HepG2 (cell line): ENCODE measurements at regions not wholly inside any gene's neighbourhood (a gene's known extent, or its start where the extent isn't known, plus 50 kb on each side); places are given as distances from the start of the nearest gene placed in this dataset.

Source experiments
- ATAC-seq: fragments of 200-7000 bp; cut with Tn5 transposase; 3 replicates; pipeline ENCODE4 v1.9.1; 2020; ENCODE audit warnings: mild to moderate bottlenecking, moderate library complexity
- BruUV-seq: library from RNA; stranded (reverse); fragments of 400-500 nt; replicated peaks from 2 replicates; lab custom pipeline; 2021; lab: Mats Ljungman, UMichigan
- CTCF ChIA-PET: fragments of 300-600 bp; formaldehyde crosslinking; extraction: SDS; loops from one replicate; lab custom pipeline; 2021; ENCODE audit warnings: low total read pairs, inconsistent platforms, low intra/inter-chr PET ratio; lab: Yijun Ruan, JAX
- POLR2A ChIA-PET: fragments of 350-600 bp; sonication (Branson Sonifier 250); formaldehyde crosslinking; loops from one replicate; lab custom pipeline; 2020; ENCODE audit warnings: antibody characterized with exemption, inconsistent platforms; lab: Yijun Ruan, JAX
- DNase-seq: peaks from one replicate; pipeline ENCODE4 v3.0.0-alpha.2; 2015; ENCODE audit warnings: low spot score
- FAIRE-seq: peaks from 3 replicates; lab custom pipeline; 2011; peaks lifted over from hg19 to GRCh38; lab: Jason Lieb, UNC
- H2AFZ ChIP-seq: one replicate; pipeline ENCODE4 v1.6.1; 2011; ENCODE audit warnings: low read length, inconsistent platforms
- H3K27ac ChIP-seq: fragments of 300-600 bp; 3 replicates; pipeline ENCODE4 v1.8.0; 2011; ENCODE audit warnings: mixed run types, mild to moderate bottlenecking, mixed read lengths, low read length, inconsistent platforms; ENCODE audit not compliant: insufficient read depth; ENCODE audit errors: extremely low read length
- H3K27me3 ChIP-seq, 2 experiments: fragments of 200-600 bp in 1 of 2; 2 replicates in 1 of 2; 3 replicates in 1 of 2; pipeline versions ENCODE4 v1.6.0 to v1.8.0; 2011; ENCODE audit warnings: low read length in 2 of 2, mild to moderate bottlenecking in 2 of 2, moderate library complexity in 2 of 2, inconsistent platforms in 1 of 2; ENCODE audit not compliant: insufficient read depth in 2 of 2, control insufficient read depth in 1 of 2
- H3K36me3 ChIP-seq, 2 experiments: fragments of 200-600 bp in 1 of 2; replicated peaks in 1 of 2; 2 replicates in 1 of 2; 3 replicates in 1 of 2; pipeline versions ENCODE4 v1.5.1 to v1.8.0; 2011; ENCODE audit warnings: low read length in 2 of 2, inconsistent platforms in 1 of 2; ENCODE audit not compliant: insufficient read depth in 2 of 2, control insufficient read depth in 1 of 2
- H3K4me1 ChIP-seq: 2 replicates; pipeline ENCODE4 v1.5.1; 2012; ENCODE audit warnings: low read length, inconsistent platforms; ENCODE audit not compliant: insufficient read depth
- H3K4me2 ChIP-seq: 2 replicates; pipeline ENCODE4 v1.6.0; 2011; ENCODE audit warnings: low read depth, low read length, inconsistent platforms
- H3K4me3 ChIP-seq, 3 experiments: fragments of 200-600 bp in 1 of 3; sonication (generic), shearing (Covaris generic) in 1 of 3; replicated peaks in 1 of 3; 2 replicates each; pipeline ENCODE4 v1.5.1; 2011 to 2016; ENCODE audit warnings: low read length in 3 of 3, inconsistent platforms in 2 of 3, low read depth in 2 of 3, mild to moderate bottlenecking in 2 of 3, control low read depth in 1 of 3, mixed read lengths in 1 of 3; ENCODE audit not compliant: insufficient read depth in 1 of 3
- H3K79me2 ChIP-seq: one replicate; pipeline ENCODE4 v1.6.1; 2011; ENCODE audit warnings: low read length, inconsistent platforms; ENCODE audit not compliant: insufficient read depth
- H3K9ac ChIP-seq: 2 replicates; pipeline ENCODE4 v1.6.0; 2011; ENCODE audit warnings: mild to moderate bottlenecking, low read depth, low read length, inconsistent platforms; ENCODE audit not compliant: insufficient read depth
- H3K9me3 ChIP-seq: 2 replicates; pipeline ENCODE4 v1.5.1; 2012; ENCODE audit warnings: mild to moderate bottlenecking, low read length
- H4K20me1 ChIP-seq: 2 replicates; pipeline ENCODE4 v1.6.0; 2011; ENCODE audit warnings: inconsistent platforms, mild to moderate bottlenecking, low read length, moderate library complexity; ENCODE audit not compliant: insufficient read depth
- AHDC1 ChIP-seq: sonication (generic); formaldehyde crosslinking; IDR thresholded peaks from 2 replicates; pipeline ENCODE4 v1.5.1; 2020; ENCODE audit warnings: mild to moderate bottlenecking, missing genetic modification reagents, borderline replicate concordance
- ARHGAP35 ChIP-seq: sonication (generic); formaldehyde crosslinking; IDR thresholded peaks from 2 replicates; pipeline ENCODE4 v1.9.0; 2022; ENCODE audit warnings: mild to moderate bottlenecking, inconsistent platforms, moderate library complexity, missing genetic modification reagents, borderline replicate concordance
- DRAP1 ChIP-seq: IDR thresholded peaks from 2 replicates; pipeline ENCODE4 v1.6.1; 2016; ENCODE audit warnings: missing genetic modification reagents, missing compliant biosample characterization
- NR2C2 ChIP-seq: sonication (generic); formaldehyde crosslinking; IDR thresholded peaks from 2 replicates; pipeline ENCODE4 v1.4.0; 2020; ENCODE audit warnings: missing genetic modification reagents, mild to moderate bottlenecking, moderate library complexity, borderline replicate concordance
- NR2F6 ChIP-seq, 2 experiments: IDR thresholded peaks; 2 replicates each; pipeline ENCODE4 v1.6.1; 2016; ENCODE audit warnings: antibody characterized with exemption in 1 of 2, mild to moderate bottlenecking in 1 of 2
- WIZ ChIP-seq: sonication (generic); formaldehyde crosslinking; IDR thresholded peaks from 2 replicates; pipeline ENCODE4 v1.5.1; 2020; ENCODE audit warnings: mild to moderate bottlenecking, missing genetic modification reagents
- YEATS2 ChIP-seq: sonication (generic); formaldehyde crosslinking; IDR thresholded peaks from 2 replicates; pipeline ENCODE4 v1.4.0; 2020; ENCODE audit warnings: missing genetic modification reagents, borderline replicate concordance
- ZHX2 ChIP-seq, 2 experiments: sonication (generic) in 1 of 2; formaldehyde crosslinking in 1 of 2; IDR thresholded peaks; 2 replicates each; pipeline versions ENCODE4 v1.6.1 to v1.9.0; 2014 to 2022; ENCODE audit warnings: antibody characterized with exemption in 1 of 2, borderline replicate concordance in 1 of 2, inconsistent platforms in 1 of 2, low read depth in 1 of 2, missing genetic modification reagents in 1 of 2
- ZNF552 ChIP-seq: sonication (generic); formaldehyde crosslinking; IDR thresholded peaks from 2 replicates; pipeline ENCODE4 v1.9.0; 2022; ENCODE audit warnings: missing genetic modification reagents, mild to moderate bottlenecking, borderline replicate concordance
- ZNF570 ChIP-seq: sonication (generic); formaldehyde crosslinking; IDR thresholded peaks from 2 replicates; pipeline ENCODE4 v1.4.0; 2020; ENCODE audit warnings: mild to moderate bottlenecking, missing genetic modification reagents, borderline replicate concordance
- ZNF704 ChIP-seq: sonication (generic); formaldehyde crosslinking; IDR thresholded peaks from 2 replicates; pipeline ENCODE4 v1.8.1; 2023; ENCODE audit warnings: mild to moderate bottlenecking, inconsistent platforms, moderate library complexity, missing genetic modification reagents, borderline replicate concordance
- WGBS: methylation state at CpG from one replicate; pipeline ENCODE4 v1.1.6; 2017; ENCODE audit warnings: low lambda C conversion rate; 5-methylcytosine and 5-hydroxymethylcytosine counted together
- in situ Hi-C: cut with HindIII; loops from 2 replicates; pipeline ENCODE4 v1.10.0; 2017; ENCODE audit warnings: low pct_unique_long_range_greater_than_20kb; ENCODE audit not compliant: extremely low pct_ligation_motif_present
- intact Hi-C: fragments of 100-400 bp; cut with micrococcal nuclease; formaldehyde crosslinking; loops from one replicate; pipeline ENCODE4 v1.10.0; 2022; ENCODE audit not compliant: unreplicated experiment

- in situ Hi-C loops (no loop called here), intact Hi-C loops (no loop called here)
- FAIRE-seq (no peak), ATAC-seq (no peak), DNase-seq (no peak)
- WGBS: 0% methylated on average over 1 of the region's 1 CpG
- Histone ChIP-seq H4K20me1 (no peaks in the 10 kb centered on the region), H2AFZ (no peak overlapping the region), H3K4me3 (no peak overlapping the region), H3K9me3 (peaks cover 97% of the 10 kb centered on the region), H3K36me3 (no peaks in the 10 kb centered on the region), H3K79me2 (no peaks in the 10 kb centered on the region), H3K4me1 (no peaks in the 10 kb centered on the region), H3K4me2 (no peak overlapping the region), H3K9ac (no peak overlapping the region), H3K27me3 (no peaks in the 10 kb centered on the region), H3K27ac (no peak overlapping the region)
- BruUV-seq: no TSS peak
- ChIA-PET CTCF (no interaction called here), POLR2A (no interaction called here)
- TF ChIP-seq NR2C2 (no peak), ARHGAP35 (no peak), ZNF704 (CRISPR knock-in tag) (no peak), NR2F6 (IDR thresholded peaks at IDR 0.05) (no peak), NR2F6 (CRISPR knock-in tag; IDR thresholded peaks at IDR 0.05) (no peak), ZNF552 (CRISPR knock-in tag) (no peak), WIZ (CRISPR knock-in tag) (no peak), DRAP1 (CRISPR knock-in tag) (no peak), ZHX2 (IDR thresholded peaks at IDR 0.05; ENCODE audit: low read depth) (no peak), ZHX2 (CRISPR knock-in tag; IDR thresholded peaks at IDR 0.05; ENCODE audit: borderline replicate concordance) (no peak), YEATS2 (no peak), AHDC1 (CRISPR knock-in tag) (no peak), ZNF570 (no peak)
Observed at GRCh38 chr14:26887847-26888246, 290.0 kb upstream of the NOVA1 start.
